ENCODE measurements at regions not wholly inside any gene's neighbourhood (a gene's known extent, or its start where the extent isn't known, plus 50 kb on each side); places are given as distances from the start of the nearest gene placed in this dataset.
"Not testable (repeated sequence)": the region's sequence is repeated elsewhere in the genome, so short reads cannot be mapped to it uniquely, and the experiment has no call there.

DNA sequence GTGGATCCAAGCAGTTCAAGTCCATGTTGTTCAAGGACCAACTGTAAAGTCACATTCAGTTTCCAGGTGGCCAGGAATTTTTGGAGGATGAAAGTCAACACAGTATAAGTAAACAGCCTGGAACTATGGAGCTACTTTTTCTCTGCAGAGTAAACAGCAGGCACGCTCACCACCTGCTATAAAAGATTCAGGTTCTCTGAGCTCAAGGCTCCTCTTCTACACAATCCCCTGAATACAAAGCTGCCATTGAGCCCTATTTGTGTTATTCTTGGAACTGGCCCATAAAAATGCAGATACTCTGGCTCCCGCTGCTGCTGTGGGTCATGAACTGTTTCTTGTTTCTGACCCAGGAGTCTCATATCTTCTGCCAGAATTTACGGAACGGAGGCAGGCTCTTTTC is 56.9 kb upstream of the PRR5 start:
- Histone ChIP-seq H3K4me3 (replicated peaks in 1 of 2; ENCODE audit: low read depth in 1 of 2, low read length in 2 of 2) (no peak overlapping the region), H3K4me2 (ENCODE audit: low read length) (no peak overlapping the region), H3K79me2 (ENCODE audit: insufficient read depth, low read length) (no peaks in the 10 kb centered on the region), H2AFZ (ENCODE audit: low read depth, low read length, poor library complexity, severe bottlenecking) (no peak overlapping the region), H3K9ac (ENCODE audit: low read length) (no peak overlapping the region), H4K20me1 (ENCODE audit: insufficient read depth) (no peaks in the 10 kb centered on the region), H3K36me3 (ENCODE audit: control insufficient read depth in 1 of 2, insufficient read depth in 2 of 2, low read length in 2 of 2) (no peaks in the 10 kb centered on the region), H3K4me1 (ENCODE audit: control insufficient read depth in 1 of 2, insufficient read depth in 2 of 2, low read length in 2 of 2) (no peaks in the 10 kb centered on the region; a peak in 1 of 4 replicates), H3K9me2 (ENCODE audit: insufficient read depth) (no peaks in the 10 kb centered on the region), H3K27me3 (ENCODE audit: insufficient read depth, low read length) (peaks cover 9% of the 10 kb centered on the region; the same call in 1 of the 2 replicates), H3K27ac (ENCODE audit: low read depth, low read length) (no peak overlapping the region), H3K9me3 (ENCODE audit: control insufficient read depth in 1 of 2, insufficient read depth in 1 of 2, low read depth in 1 of 2, low read length in 2 of 2) (no peaks in the 10 kb centered on the region)
- no TSS peak for BruUV-seq (replicated peaks)
- intact Hi-C loops (cut with micrococcal nuclease): no loop called here
- no peak for TF ChIP-seq CEBPB (IDR thresholded peaks at IDR 0.05; ENCODE audit: low read depth)
- TF ChIP-seq RAD21 (IDR thresholded peaks at IDR 0.05; ENCODE audit: low read depth): no peak
- TF ChIP-seq JUND (IDR thresholded peaks at IDR 0.05): no peak
- no peak for TF ChIP-seq SIN3A (IDR thresholded peaks at IDR 0.05; ENCODE audit: low read depth)
- no peak for TF ChIP-seq EZH2phosphoT487 (IDR thresholded peaks at IDR 0.05; ENCODE audit: borderline replicate concordance)
- no peak for TF ChIP-seq SP1 (IDR thresholded peaks at IDR 0.05; ENCODE audit: low read depth)
- no peak for TF ChIP-seq CBX3 (IDR thresholded peaks at IDR 0.05; ENCODE audit: low read depth)
- TF ChIP-seq ZBTB33 (IDR thresholded peaks at IDR 0.05; ENCODE audit: extremely low read depth, insufficient replicate concordance, low read length): no peak
- TF ChIP-seq, protein P1, sequence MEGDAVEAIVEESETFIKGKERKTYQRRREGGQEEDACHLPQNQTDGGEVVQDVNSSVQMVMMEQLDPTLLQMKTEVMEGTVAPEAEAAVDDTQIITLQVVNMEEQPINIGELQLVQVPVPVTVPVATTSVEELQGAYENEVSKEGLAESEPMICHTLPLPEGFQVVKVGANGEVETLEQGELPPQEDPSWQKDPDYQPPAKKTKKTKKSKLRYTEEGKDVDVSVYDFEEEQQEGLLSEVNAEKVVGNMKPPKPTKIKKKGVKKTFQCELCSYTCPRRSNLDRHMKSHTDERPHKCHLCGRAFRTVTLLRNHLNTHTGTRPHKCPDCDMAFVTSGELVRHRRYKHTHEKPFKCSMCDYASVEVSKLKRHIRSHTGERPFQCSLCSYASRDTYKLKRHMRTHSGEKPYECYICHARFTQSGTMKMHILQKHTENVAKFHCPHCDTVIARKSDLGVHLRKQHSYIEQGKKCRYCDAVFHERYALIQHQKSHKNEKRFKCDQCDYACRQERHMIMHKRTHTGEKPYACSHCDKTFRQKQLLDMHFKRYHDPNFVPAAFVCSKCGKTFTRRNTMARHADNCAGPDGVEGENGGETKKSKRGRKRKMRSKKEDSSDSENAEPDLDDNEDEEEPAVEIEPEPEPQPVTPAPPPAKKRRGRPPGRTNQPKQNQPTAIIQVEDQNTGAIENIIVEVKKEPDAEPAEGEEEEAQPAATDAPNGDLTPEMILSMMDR (IDR thresholded peaks at IDR 0.05 in 2 of 3, conservative IDR thresholded peaks at IDR 0.05 in 1 of 3; ENCODE audit: borderline replicate concordance in 1 of 3, insufficient read depth in 1 of 3, low read depth in 2 of 3, low read length in 2 of 3): no peak
- TF ChIP-seq, protein P2, sequence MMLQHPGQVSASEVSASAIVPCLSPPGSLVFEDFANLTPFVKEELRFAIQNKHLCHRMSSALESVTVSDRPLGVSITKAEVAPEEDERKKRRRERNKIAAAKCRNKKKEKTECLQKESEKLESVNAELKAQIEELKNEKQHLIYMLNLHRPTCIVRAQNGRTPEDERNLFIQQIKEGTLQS (IDR thresholded peaks at IDR 0.05): no peak
- TF ChIP-seq, protein P3, sequence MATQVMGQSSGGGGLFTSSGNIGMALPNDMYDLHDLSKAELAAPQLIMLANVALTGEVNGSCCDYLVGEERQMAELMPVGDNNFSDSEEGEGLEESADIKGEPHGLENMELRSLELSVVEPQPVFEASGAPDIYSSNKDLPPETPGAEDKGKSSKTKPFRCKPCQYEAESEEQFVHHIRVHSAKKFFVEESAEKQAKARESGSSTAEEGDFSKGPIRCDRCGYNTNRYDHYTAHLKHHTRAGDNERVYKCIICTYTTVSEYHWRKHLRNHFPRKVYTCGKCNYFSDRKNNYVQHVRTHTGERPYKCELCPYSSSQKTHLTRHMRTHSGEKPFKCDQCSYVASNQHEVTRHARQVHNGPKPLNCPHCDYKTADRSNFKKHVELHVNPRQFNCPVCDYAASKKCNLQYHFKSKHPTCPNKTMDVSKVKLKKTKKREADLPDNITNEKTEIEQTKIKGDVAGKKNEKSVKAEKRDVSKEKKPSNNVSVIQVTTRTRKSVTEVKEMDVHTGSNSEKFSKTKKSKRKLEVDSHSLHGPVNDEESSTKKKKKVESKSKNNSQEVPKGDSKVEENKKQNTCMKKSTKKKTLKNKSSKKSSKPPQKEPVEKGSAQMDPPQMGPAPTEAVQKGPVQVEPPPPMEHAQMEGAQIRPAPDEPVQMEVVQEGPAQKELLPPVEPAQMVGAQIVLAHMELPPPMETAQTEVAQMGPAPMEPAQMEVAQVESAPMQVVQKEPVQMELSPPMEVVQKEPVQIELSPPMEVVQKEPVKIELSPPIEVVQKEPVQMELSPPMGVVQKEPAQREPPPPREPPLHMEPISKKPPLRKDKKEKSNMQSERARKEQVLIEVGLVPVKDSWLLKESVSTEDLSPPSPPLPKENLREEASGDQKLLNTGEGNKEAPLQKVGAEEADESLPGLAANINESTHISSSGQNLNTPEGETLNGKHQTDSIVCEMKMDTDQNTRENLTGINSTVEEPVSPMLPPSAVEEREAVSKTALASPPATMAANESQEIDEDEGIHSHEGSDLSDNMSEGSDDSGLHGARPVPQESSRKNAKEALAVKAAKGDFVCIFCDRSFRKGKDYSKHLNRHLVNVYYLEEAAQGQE (IDR thresholded peaks at IDR 0.05; ENCODE audit: low read depth): no peak
- no peak for TF ChIP-seq EZH2 (IDR thresholded peaks at IDR 0.05)
- no peak for TF ChIP-seq POLR2AphosphoS5 (IDR thresholded peaks at IDR 0.05; ENCODE audit: low read depth, low read length)
- ATAC-seq: no peak
- no peak for DNase-seq (ENCODE audit: low read depth, low spot score)
- POLR2A ChIA-PET: no interaction called here
- CTCF ChIA-PET: no interaction called here
- RAD21 ChIA-PET (ENCODE audit: low non-redundant PET in 1 of 2, low total read pairs in 2 of 2, uncharacterized antibody in 2 of 2, unreplicated experiment in 2 of 2): no interaction called here

DNA sequence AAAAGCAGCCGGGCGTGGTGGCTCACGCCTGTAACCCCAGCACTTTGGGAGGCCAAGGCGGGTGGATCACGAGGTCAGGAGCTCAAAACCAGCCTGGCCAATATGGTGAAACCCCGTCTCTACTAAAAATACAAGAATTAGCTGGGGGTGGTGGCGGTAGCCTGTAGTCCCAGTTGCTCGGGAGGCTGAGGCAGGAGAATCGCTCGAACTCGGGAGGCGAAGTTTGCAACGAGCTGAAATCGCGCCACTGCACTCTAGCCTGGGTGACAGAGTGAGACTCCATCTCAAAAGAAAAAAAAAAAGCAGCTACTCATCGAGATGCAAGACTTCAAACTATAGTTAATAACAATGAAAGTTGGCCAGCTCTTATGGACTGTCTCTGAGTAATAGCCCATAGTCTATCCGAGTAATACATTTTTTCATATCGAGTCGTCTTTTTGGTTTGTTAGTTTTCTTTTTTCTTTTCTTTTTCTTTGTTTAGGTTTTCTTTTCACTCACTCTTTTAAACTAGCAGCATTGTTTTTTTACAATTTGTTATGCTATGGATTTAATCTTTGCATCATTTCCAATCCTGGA is 58.4 kb upstream of the PRR5 start:
- H2AFZ ChIP-seq (ENCODE audit: low read depth, low read length, poor library complexity, severe bottlenecking); H3K4me1 ChIP-seq (ENCODE audit: control insufficient read depth in 1 of 2, insufficient read depth in 2 of 2, low read length in 2 of 2); POLR2A ChIA-PET; H3K9me3 ChIP-seq (ENCODE audit: control insufficient read depth in 1 of 2, insufficient read depth in 1 of 2, low read depth in 1 of 2, low read length in 2 of 2); H3K4me2 ChIP-seq (ENCODE audit: low read length); ATAC-seq; DNase-seq (ENCODE audit: low read depth, low spot score); H3K27ac ChIP-seq (ENCODE audit: low read depth, low read length); H3K9ac ChIP-seq (ENCODE audit: low read length); H3K27me3 ChIP-seq (ENCODE audit: insufficient read depth, low read length); BruUV-seq (replicated peaks); intact Hi-C loops (cut with micrococcal nuclease); H3K36me3 ChIP-seq (ENCODE audit: control insufficient read depth in 1 of 2, insufficient read depth in 2 of 2, low read length in 2 of 2); H3K9me2 ChIP-seq (ENCODE audit: insufficient read depth); CTCF ChIA-PET; H3K4me3 ChIP-seq (replicated peaks in 1 of 2; ENCODE audit: low read depth in 1 of 2, low read length in 2 of 2); H4K20me1 ChIP-seq (ENCODE audit: insufficient read depth); H3K79me2 ChIP-seq (ENCODE audit: insufficient read depth, low read length); RAD21 ChIA-PET (ENCODE audit: low non-redundant PET in 1 of 2, low total read pairs in 2 of 2, uncharacterized antibody in 2 of 2, unreplicated experiment in 2 of 2): not testable (repeated sequence)
